CD14-positive monocyte (primary cell): ENCODE measurements at regions not wholly inside any gene's neighbourhood (a gene's known extent, or its start where the extent isn't known, plus 50 kb on each side); places are given as distances from the start of the nearest gene placed in this dataset.

Experiments
- DNase-seq, 3 donors: peaks; one replicate each; pipeline ENCODE4 v3.0.0-alpha.2; 2011 to 2022
- H2AFZ ChIP-seq: 2 replicates; pipeline ENCODE4 v1.6.0; 2012; ENCODE audit warnings: mild to moderate bottlenecking, low read depth, low read length, inconsistent platforms; ENCODE audit not compliant: insufficient read depth, poor library complexity, severe bottlenecking
- H3K27ac ChIP-seq, 2 donors: 1 replicate in 1 of 2; 2 replicates in 1 of 2; pipeline ENCODE4 v1.5.1; 2012 to 2013; ENCODE audit warnings: low read length in 2 of 2, control low read depth in 1 of 2, inconsistent platforms in 1 of 2, low read depth in 1 of 2, mild to moderate bottlenecking in 1 of 2
- H3K27me3 ChIP-seq, 2 donors: one replicate each; pipeline versions ENCODE4 v1.6.0 to v1.6.1; 2011 to 2013; ENCODE audit warnings: low read length in 2 of 2; ENCODE audit not compliant: control insufficient read depth in 2 of 2, insufficient read depth in 2 of 2
- H3K36me3 ChIP-seq, 2 donors: replicated peaks in 1 of 2; 1 replicate in 1 of 2; 2 replicates in 1 of 2; pipeline versions ENCODE4 v1.5.1 to v1.6.1; 2012 to 2013; ENCODE audit warnings: low read length in 2 of 2, control low read depth in 1 of 2, inconsistent platforms in 1 of 2, mild to moderate bottlenecking in 1 of 2; ENCODE audit not compliant: insufficient read depth in 2 of 2, control insufficient read depth in 1 of 2
- H3K4me1 ChIP-seq, 2 donors: 1 replicate in 1 of 2; 2 replicates in 1 of 2; pipeline versions ENCODE4 v1.5.1 to v1.6.1; 2012 to 2013; ENCODE audit warnings: low read length in 2 of 2, control low read depth in 1 of 2, inconsistent platforms in 1 of 2, mild to moderate bottlenecking in 1 of 2, moderate library complexity in 1 of 2; ENCODE audit not compliant: insufficient read depth in 2 of 2, control insufficient read depth in 1 of 2
- H3K4me2 ChIP-seq: replicated peaks from 2 replicates; pipeline ENCODE3; 2012; ENCODE audit warnings: low read length, moderate library complexity, mild to moderate bottlenecking; ENCODE audit not compliant: poor library complexity, severe bottlenecking; ENCODE audit errors: extremely low read depth
- H3K4me3 ChIP-seq, 3 experiments: fragments of 200-600 bp in 1 of 3; sonication (generic) in 1 of 3; replicated peaks in 1 of 3; 1 replicate in 2 of 3; 2 replicates in 1 of 3; pipeline ENCODE4 v1.5.1; 2011 to 2013; ENCODE audit warnings: low read length in 3 of 3, mild to moderate bottlenecking in 3 of 3, control low read depth in 2 of 3, low read depth in 2 of 3, inconsistent platforms in 1 of 3, moderate library complexity in 1 of 3
- H3K79me2 ChIP-seq: 2 replicates; pipeline ENCODE4 v1.6.0; 2012; ENCODE audit warnings: mild to moderate bottlenecking, control low read depth, inconsistent platforms, low read length, moderate library complexity; ENCODE audit not compliant: insufficient read depth
- H3K9ac ChIP-seq: 2 replicates; pipeline ENCODE4 v1.6.0; 2017; ENCODE audit warnings: low read length, mild to moderate bottlenecking; ENCODE audit not compliant: insufficient read depth, poor library complexity, severe bottlenecking
- H3K9me3 ChIP-seq, 2 donors: replicated peaks in 1 of 2; 1 replicate in 1 of 2; 2 replicates in 1 of 2; pipeline versions ENCODE4 v1.5.1 to v1.6.1; 2012 to 2013; ENCODE audit warnings: low read length in 2 of 2, control low read depth in 1 of 2; ENCODE audit not compliant: control insufficient read depth in 1 of 2, insufficient read depth in 1 of 2
- H4K20me1 ChIP-seq: 2 replicates; pipeline ENCODE4 v1.6.0; 2012; ENCODE audit warnings: mild to moderate bottlenecking, low read length, control low read depth, moderate library complexity; ENCODE audit not compliant: insufficient read depth
- H3K27ac Mint-ChIP-seq, 7 donors: one replicate each; pipeline ENCODE4 v1.8.0; 2020; ENCODE audit warnings: mild to moderate bottlenecking in 7 of 7, mixed read lengths in 7 of 7, moderate library complexity in 6 of 7, inconsistent platforms in 2 of 7
- H3K27me3 Mint-ChIP-seq, 3 donors: one replicate each; pipeline ENCODE4 v1.8.0; 2021 to 2022; ENCODE audit warnings: low read depth in 3 of 3, mild to moderate bottlenecking in 3 of 3, mixed read lengths in 3 of 3, moderate library complexity in 3 of 3, inconsistent platforms in 1 of 3
- H3K36me3 Mint-ChIP-seq, 2 donors: one replicate each; pipeline ENCODE4 v1.8.0; 2020; ENCODE audit warnings: mixed read lengths in 2 of 2, inconsistent platforms in 1 of 2, mild to moderate bottlenecking in 1 of 2
- H3K4me1 Mint-ChIP-seq: one replicate; pipeline ENCODE4 v1.8.0; 2020; ENCODE audit warnings: mild to moderate bottlenecking, mixed read lengths
- H3K4me3 Mint-ChIP-seq, 2 donors: one replicate each; pipeline ENCODE4 v1.8.0; 2020; ENCODE audit warnings: mild to moderate bottlenecking in 2 of 2, mixed read lengths in 2 of 2, moderate library complexity in 1 of 2
- H3K9me3 Mint-ChIP-seq, 7 donors: one replicate each; pipeline ENCODE4 v1.8.0; 2020 to 2022; ENCODE audit warnings: mixed read lengths in 7 of 7, mild to moderate bottlenecking in 6 of 7, moderate library complexity in 6 of 7, inconsistent platforms in 2 of 7
- WGBS: methylation state at CpG from one replicate; pipeline ENCODE4 v1.1.5; 2013; ENCODE audit warnings: missing lambda C conversion rate; ENCODE audit not compliant: insufficient coverage; 5-methylcytosine and 5-hydroxymethylcytosine counted together
- intact Hi-C, 2 donors: fragments of 100-400 bp; cut with micrococcal nuclease; formaldehyde crosslinking; loops; one replicate each; pipeline versions ENCODE4 v1.15.0 to v1.15.1; 2023
- TF ChIP-seq, protein P1 (sequence below): fragments of 200-600 bp; IDR thresholded peaks from one replicate; pipeline ENCODE4 v1.8.0; 2022; ENCODE audit warnings: antibody characterized with exemption, mild to moderate bottlenecking

DNA sequence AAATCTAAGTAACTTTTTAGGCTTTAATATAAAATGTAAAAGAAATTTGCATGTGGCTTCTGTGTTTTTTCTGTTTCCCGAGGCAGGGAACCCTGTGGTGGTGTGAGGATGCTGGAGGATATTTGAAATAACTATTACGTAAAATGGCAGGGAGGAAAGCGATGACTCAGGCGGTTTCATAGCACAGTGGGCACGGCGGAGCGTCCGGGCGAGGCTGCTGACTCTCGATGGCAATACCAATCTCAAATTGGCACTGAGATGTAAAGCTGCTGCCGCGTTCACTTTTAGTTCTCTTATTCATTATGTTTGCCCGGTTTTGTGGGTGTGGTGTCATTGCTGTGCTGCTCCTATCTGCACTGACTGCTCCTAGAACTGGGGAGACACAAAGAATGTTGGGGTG, 254.3 kb downstream of the THBS2 start:
- H3K79me2 ChIP-seq: no peaks in the 10 kb centered on the region
- Mint-ChIP-seq H3K27ac (no peak overlapping the region), H3K36me3 (no peaks in the 10 kb centered on the region), H3K9me3 (peaks cover 2 to 16% (median 8%) of the 10 kb centered on the region in 7 donors), H3K4me3 (no peak overlapping the region), H3K4me1 (no peaks in the 10 kb centered on the region), H3K27me3 (no peaks in the 10 kb centered on the region)
- intact Hi-C loops: no loop called here
- no peak overlapping the region for H3K4me3 ChIP-seq
- no peak for DNase-seq
- H3K4me1 ChIP-seq: no peaks in the 10 kb centered on the region
- 35% methylated on average over 9 of the region's 13 CpGs for WGBS
- H3K27ac ChIP-seq: no peak overlapping the region
- H3K9me3 ChIP-seq: peaks cover 0 to 8% of the 10 kb centered on the region in 2 donors
- no peaks in the 10 kb centered on the region for H3K27me3 ChIP-seq
- H2AFZ ChIP-seq: no peak overlapping the region
- no peak overlapping the region for H3K9ac ChIP-seq
- no peaks in the 10 kb centered on the region for H3K36me3 ChIP-seq
- no peak overlapping the region for H3K4me2 ChIP-seq
- TF ChIP-seq, protein P1, sequence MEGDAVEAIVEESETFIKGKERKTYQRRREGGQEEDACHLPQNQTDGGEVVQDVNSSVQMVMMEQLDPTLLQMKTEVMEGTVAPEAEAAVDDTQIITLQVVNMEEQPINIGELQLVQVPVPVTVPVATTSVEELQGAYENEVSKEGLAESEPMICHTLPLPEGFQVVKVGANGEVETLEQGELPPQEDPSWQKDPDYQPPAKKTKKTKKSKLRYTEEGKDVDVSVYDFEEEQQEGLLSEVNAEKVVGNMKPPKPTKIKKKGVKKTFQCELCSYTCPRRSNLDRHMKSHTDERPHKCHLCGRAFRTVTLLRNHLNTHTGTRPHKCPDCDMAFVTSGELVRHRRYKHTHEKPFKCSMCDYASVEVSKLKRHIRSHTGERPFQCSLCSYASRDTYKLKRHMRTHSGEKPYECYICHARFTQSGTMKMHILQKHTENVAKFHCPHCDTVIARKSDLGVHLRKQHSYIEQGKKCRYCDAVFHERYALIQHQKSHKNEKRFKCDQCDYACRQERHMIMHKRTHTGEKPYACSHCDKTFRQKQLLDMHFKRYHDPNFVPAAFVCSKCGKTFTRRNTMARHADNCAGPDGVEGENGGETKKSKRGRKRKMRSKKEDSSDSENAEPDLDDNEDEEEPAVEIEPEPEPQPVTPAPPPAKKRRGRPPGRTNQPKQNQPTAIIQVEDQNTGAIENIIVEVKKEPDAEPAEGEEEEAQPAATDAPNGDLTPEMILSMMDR: no peak
- H4K20me1 ChIP-seq: no peaks in the 10 kb centered on the region

DNA sequence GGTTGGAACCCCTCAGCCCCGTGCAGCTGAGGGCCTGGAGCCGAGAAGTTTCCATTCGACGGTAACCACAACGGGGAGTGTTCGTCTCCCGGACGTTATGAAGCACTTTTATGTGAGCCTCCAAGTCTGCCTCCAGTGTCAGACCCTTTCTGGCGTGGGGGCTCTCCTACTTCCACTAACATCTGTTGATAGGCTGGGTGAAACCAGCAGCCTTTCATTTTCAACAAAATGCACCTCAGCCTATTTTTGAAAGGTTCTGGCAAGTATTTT, 257.4 kb downstream of the THBS2 start:
- Histone ChIP-seq H2AFZ (no peak overlapping the region), H3K9ac (no peak overlapping the region), H4K20me1 (no peaks in the 10 kb centered on the region), H3K4me3 (no peak overlapping the region), H3K27ac (no peak overlapping the region), H3K4me1 (no peaks in the 10 kb centered on the region), H3K27me3 (no peaks in the 10 kb centered on the region), H3K4me2 (no peak overlapping the region), H3K36me3 (no peaks in the 10 kb centered on the region), H3K9me3 (peaks cover 0 to 4% of the 10 kb centered on the region in 2 donors), H3K79me2 (no peaks in the 10 kb centered on the region)
- Mint-ChIP-seq H3K4me3 (no peak overlapping the region), H3K27ac (no peak overlapping the region), H3K27me3 (peaks cover 0 to 1% (median 0%) of the 10 kb centered on the region in 3 donors), H3K9me3 (peaks cover 0 to 3% (median 2%) of the 10 kb centered on the region in 7 donors), H3K36me3 (no peaks in the 10 kb centered on the region), H3K4me1 (no peaks in the 10 kb centered on the region)
- 100% methylated on average over 4 of the region's 9 CpGs for WGBS
- no peak for DNase-seq
- TF ChIP-seq, protein P1: no peak
- intact Hi-C loops: no loop called here
